SH-SY5Y (cell line): ENCODE measurements at regions not wholly inside any gene's neighbourhood (a gene's known extent, or its start where the extent isn't known, plus 50 kb on each side); places are given as distances from the start of the nearest gene placed in this dataset.

Experiments used
- GATA2 ChIP-seq: IDR thresholded peaks from 2 replicates; pipeline ENCODE4 v1.6.1; 2011; ENCODE audit warnings: mild to moderate bottlenecking, low read depth, low read length
- GATA3 ChIP-seq: IDR thresholded peaks from 2 replicates; pipeline ENCODE4 v1.6.1; 2011; ENCODE audit warnings: low read depth, mild to moderate bottlenecking, low read length, moderate library complexity

- TF ChIP-seq GATA3 (no peak), GATA2 (no peak)
Observed at GRCh38 chr6:140663094-140663493, 1288.6 kb upstream of the CITED2 start.
